Activated T-helper 1 cell treated with anti-CD3 and anti-CD28 coated beads, Interleukin-2, amount 50 U/mL, for 16 hours (primary cell): ENCODE measurements at regions not wholly inside any gene's neighbourhood (a gene's known extent, or its start where the extent isn't known, plus 50 kb on each side); places are given as distances from the start of the nearest gene placed in this dataset.

Experiments
- DNase-seq, 2 donors: peaks; one replicate each; pipeline ENCODE4 v3.0.0-alpha.2; 2020; ENCODE audit warnings: low read depth in 1 of 2, low spot score in 1 of 2

GRCh38 chr4:3818371-3818770 is 52.2 kb downstream of the ADRA2C start:
- DNase-seq = no peak

- no peak for DNase-seq
Measured at GRCh38 chr4:3819210-3819919, 53.2 kb downstream of the ADRA2C start.

GRCh38 chr4:3820016-3820805 is 54.0 kb downstream of the ADRA2C start:
- no peak for DNase-seq

- DNase-seq = no peak
Measured at GRCh38 chr4:3820806-3821579, 54.8 kb downstream of the ADRA2C start.

GRCh38 chr4:3821580-3822229 is 55.5 kb downstream of the ADRA2C start:
- DNase-seq = no peak

- DNase-seq = no peak
Measured at GRCh38 chr4:3822230-3822947, 56.2 kb downstream of the ADRA2C start.

- no peak for DNase-seq
Measured at GRCh38 chr4:3823496-3824341, 57.5 kb downstream of the ADRA2C start.

GRCh38 chr4:3824521-3825270 is 58.5 kb downstream of the ADRA2C start:
- no peak for DNase-seq

- no peak for DNase-seq
Measured at GRCh38 chr4:3825530-3825929, 59.3 kb downstream of the ADRA2C start.

- DNase-seq = no peak
Measured at GRCh38 chr4:3826247-3827172, 60.3 kb downstream of the ADRA2C start.

GRCh38 chr4:3827616-3828492 is 61.7 kb downstream of the ADRA2C start:
- DNase-seq = no peak

- DNase-seq = no peak
Measured at GRCh38 chr4:3828546-3828945, 62.4 kb downstream of the ADRA2C start.

GRCh38 chr4:3829211-3829955 is 63.2 kb downstream of the ADRA2C start:
- DNase-seq = no peak

- no peak for DNase-seq
Measured at GRCh38 chr4:3829956-3830773, 64.0 kb downstream of the ADRA2C start.

GRCh38 chr4:3830774-3831528 is 64.8 kb downstream of the ADRA2C start:
- DNase-seq = no peak
